ENCODE measurements at regions not wholly inside any gene's neighbourhood (a gene's known extent, or its start where the extent isn't known, plus 50 kb on each side); places are given as distances from the start of the nearest gene placed in this dataset.
"Not testable (repeated sequence)": the region's sequence is repeated elsewhere in the genome, so short reads cannot be mapped to it uniquely, and the experiment has no call there.

GRCh38 chr4:33080275-33080674 lies 2360.1 kb downstream of the PCDH7 start:
- FAIRE-seq = no peak

GRCh38 chr4:33085709-33086108 lies 2365.5 kb downstream of the PCDH7 start:
- no peak for DNase-seq (ENCODE audit: low spot score)
- peak; percentile 58 for FAIRE-seq

More at GRCh38 chr4:33080275-33080674, 2360.1 kb downstream of the PCDH7 start:
- DNase-seq (ENCODE audit: low spot score) = no peak

- FAIRE-seq (no peak), DNase-seq (ENCODE audit: low spot score) (no peak)
These were observed 2366.3 kb downstream of the PCDH7 start for GRCh38 chr4:33086331-33086925.

GRCh38 chr4:33088713-33089112 lies 2368.5 kb downstream of the PCDH7 start:
- FAIRE-seq = no peak
- DNase-seq (ENCODE audit: low spot score) = no peak

GRCh38 chr4:33090910-33091309 lies 2370.7 kb downstream of the PCDH7 start:
- peak; percentile 16 for DNase-seq (ENCODE audit: low spot score)

GRCh38 chr4:33091961-33092360 lies 2371.8 kb downstream of the PCDH7 start:
- FAIRE-seq = no peak
- no peak for DNase-seq (ENCODE audit: low spot score)

More at GRCh38 chr4:33090910-33091309, 2370.7 kb downstream of the PCDH7 start:
- no peak for FAIRE-seq

GRCh38 chr4:33104273-33104672 lies 2384.1 kb downstream of the PCDH7 start:
- no peak for DNase-seq (ENCODE audit: low spot score)
- FAIRE-seq = no peak

- FAIRE-seq = no peak
- DNase-seq (ENCODE audit: low spot score) = peak; percentile 13
These were observed 2387.6 kb downstream of the PCDH7 start for GRCh38 chr4:33107814-33108213.

- DNase-seq (ENCODE audit: low spot score) = no peak
- no peak for FAIRE-seq
These were observed 2390.9 kb downstream of the PCDH7 start for GRCh38 chr4:33111117-33111516.

- FAIRE-seq (no peak), DNase-seq (ENCODE audit: low spot score) (no peak)
These were observed 2396.7 kb downstream of the PCDH7 start for GRCh38 chr4:33116871-33117270.

GRCh38 chr4:33126002-33126401 lies 2405.8 kb downstream of the PCDH7 start:
- FAIRE-seq (peak; percentile 52), DNase-seq (ENCODE audit: low spot score) (no peak)

- DNase-seq (ENCODE audit: low spot score); FAIRE-seq: not testable (repeated sequence)
These were observed 2410.5 kb downstream of the PCDH7 start for GRCh38 chr4:33130662-33131061.

GRCh38 chr4:33133723-33134122 lies 2413.6 kb downstream of the PCDH7 start:
- DNase-seq (ENCODE audit: low spot score) = no peak
- FAIRE-seq = no peak

- DNase-seq (ENCODE audit: low spot score) (no peak), FAIRE-seq (no peak)
These were observed 2414.2 kb downstream of the PCDH7 start for GRCh38 chr4:33134366-33134765.

GRCh38 chr4:33149658-33150524 lies 2429.7 kb downstream of the PCDH7 start:
- FAIRE-seq (peak; percentile 20), DNase-seq (ENCODE audit: low spot score) (no peak)

- no peak for FAIRE-seq
- DNase-seq (ENCODE audit: low spot score) = no peak
These were observed 2430.3 kb downstream of the PCDH7 start for GRCh38 chr4:33150525-33150910.

- DNase-seq (ENCODE audit: low spot score) (peak; percentile 38), FAIRE-seq (peak; percentile 75)
These were observed 2440.0 kb downstream of the PCDH7 start for GRCh38 chr4:33160126-33160525.

GRCh38 chr4:33161202-33161601 lies 2441.0 kb downstream of the PCDH7 start:
- DNase-seq (ENCODE audit: low spot score) (no peak), FAIRE-seq (no peak)

GRCh38 chr4:33162122-33162521 lies 2442.0 kb downstream of the PCDH7 start:
- no peak for FAIRE-seq
- DNase-seq (ENCODE audit: low spot score) = no peak

GRCh38 chr4:33171873-33172525 lies 2451.8 kb downstream of the PCDH7 start:
- DNase-seq (ENCODE audit: low spot score) (no peak), FAIRE-seq (no peak)

GRCh38 chr4:33176566-33176965 lies 2456.4 kb downstream of the PCDH7 start:
- DNase-seq (ENCODE audit: low spot score) = no peak
- FAIRE-seq = no peak

GRCh38 chr4:33184657-33185290 lies 2464.6 kb downstream of the PCDH7 start:
- DNase-seq (ENCODE audit: low spot score) = no peak
- no peak for FAIRE-seq

Data from urothelium cell line (cell line).